Gastrocnemius medialis (tissue), 4 donors: ENCODE measurements at regions not wholly inside any gene's neighbourhood (a gene's known extent, or its start where the extent isn't known, plus 50 kb on each side); places are given as distances from the start of the nearest gene placed in this dataset.

Experiments
- ATAC-seq, 2 donors: fragments of 150-250 bp; one replicate each; pipeline ENCODE4 v1.9.1; 2016
- DNase-seq, 2 donors: peaks; one replicate each; pipeline ENCODE4 v3.0.0-alpha.2; 2019
- H3K27ac ChIP-seq, 4 donors: fragments of 200-600 bp; sonication (generic); 1 replicate in 1 of 4; 2 replicates in 3 of 4; pipeline ENCODE4 v1.5.1; 2016 to 2018; ENCODE audit warnings: mild to moderate bottlenecking in 2 of 4, moderate library complexity in 1 of 4
- H3K27me3 ChIP-seq, 3 donors: fragments of 200-600 bp; sonication (generic) in 2 of 3; 1 replicate in 1 of 3; 2 replicates in 2 of 3; pipeline versions ENCODE4 v1.5.1 to v1.6.0; 2016 to 2019; ENCODE audit warnings: mild to moderate bottlenecking in 1 of 3, moderate library complexity in 1 of 3
- H3K36me3 ChIP-seq, 2 donors: fragments of 200-600 bp; sonication (generic) in 1 of 2; one replicate each; pipeline ENCODE4 v1.5.1; 2017 to 2018
- H3K4me1 ChIP-seq, 2 donors: fragments of 200-600 bp; sonication (generic) in 1 of 2; one replicate each; pipeline ENCODE4 v1.5.1; 2016 to 2017; ENCODE audit warnings: mild to moderate bottlenecking in 2 of 2
- H3K4me3 ChIP-seq, 4 donors: fragments of 200-600 bp; sonication (generic) in 3 of 4; 1 replicate in 1 of 4; 2 replicates in 3 of 4; pipeline ENCODE4 v1.5.1; 2016 to 2019; ENCODE audit warnings: mild to moderate bottlenecking in 2 of 4
- H3K9me3 ChIP-seq, 3 donors: fragments of 200-600 bp; sonication (generic) in 2 of 3; 1 replicate in 1 of 3; 2 replicates in 2 of 3; pipeline ENCODE4 v1.5.1; 2016 to 2019
- POLR2A ChIP-seq, 2 donors: fragments of 450-650 bp; IDR thresholded peaks; one replicate each; pipeline ENCODE4 v1.6.1; 2017; ENCODE audit warnings: antibody characterized with exemption in 2 of 2, mild to moderate bottlenecking in 2 of 2, moderate library complexity in 2 of 2
- in situ Hi-C, 4 donors: fragments of 200-750 bp; cut with MboI; loops; one replicate each; pipeline versions ENCODE4 v1.15.0 to v1.8.0; 2017; ENCODE audit warnings: low sequenced_read_pairs in 4 of 4
- intact Hi-C: fragments of 100-400 bp; cut with DNase I; formaldehyde crosslinking; loops from one replicate; pipeline ENCODE4 v1.15.1; 2023; ENCODE audit warnings: low total_unique reads
- TF ChIP-seq, protein P1 (sequence below), 5 experiments: fragments of 450-650 bp in 3 of 5; fragments of 200-600 bp in 2 of 5; sonication (generic) in 2 of 5; IDR thresholded peaks in 4 of 5; conservative IDR thresholded peaks in 1 of 5; 1 replicate in 4 of 5; 2 replicates in 1 of 5; pipeline ENCODE4 v1.5.1; 2016 to 2019; ENCODE audit warnings: antibody characterized with exemption in 5 of 5, mild to moderate bottlenecking in 3 of 5, moderate library complexity in 3 of 5

DNA sequence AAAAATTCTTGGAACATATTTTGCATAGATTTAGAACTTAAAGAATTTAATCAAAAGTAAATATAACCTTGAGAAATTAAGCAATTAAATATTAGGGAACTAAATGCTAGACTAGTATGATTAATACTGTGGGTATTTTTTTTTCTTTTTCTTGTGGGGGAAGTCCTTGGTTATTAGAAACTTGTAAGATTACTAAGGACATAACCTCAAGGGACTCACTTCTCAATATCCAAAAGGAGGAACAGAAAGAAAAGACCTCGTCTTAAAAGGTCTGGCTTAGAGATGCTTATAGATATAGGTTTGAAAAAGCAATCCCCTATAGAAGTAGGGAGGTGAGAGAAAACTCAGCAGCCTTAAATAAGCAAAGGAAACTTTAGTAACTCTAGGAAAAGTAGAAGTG, 368.5 kb downstream of the INSC start:
- no peaks in the 10 kb centered on the region for H3K36me3 ChIP-seq
- H3K27ac ChIP-seq = no peak overlapping the region
- in situ Hi-C loops (no loop called here), intact Hi-C loops (no loop called here)
- H3K4me3 ChIP-seq = no peak overlapping the region
- H3K9me3 ChIP-seq = no peaks in the 10 kb centered on the region
- DNase-seq = no peak
- no peaks in the 10 kb centered on the region for H3K27me3 ChIP-seq
- TF ChIP-seq POLR2A (IDR thresholded peaks at IDR 0.05) = no peak
- TF ChIP-seq, protein P1, sequence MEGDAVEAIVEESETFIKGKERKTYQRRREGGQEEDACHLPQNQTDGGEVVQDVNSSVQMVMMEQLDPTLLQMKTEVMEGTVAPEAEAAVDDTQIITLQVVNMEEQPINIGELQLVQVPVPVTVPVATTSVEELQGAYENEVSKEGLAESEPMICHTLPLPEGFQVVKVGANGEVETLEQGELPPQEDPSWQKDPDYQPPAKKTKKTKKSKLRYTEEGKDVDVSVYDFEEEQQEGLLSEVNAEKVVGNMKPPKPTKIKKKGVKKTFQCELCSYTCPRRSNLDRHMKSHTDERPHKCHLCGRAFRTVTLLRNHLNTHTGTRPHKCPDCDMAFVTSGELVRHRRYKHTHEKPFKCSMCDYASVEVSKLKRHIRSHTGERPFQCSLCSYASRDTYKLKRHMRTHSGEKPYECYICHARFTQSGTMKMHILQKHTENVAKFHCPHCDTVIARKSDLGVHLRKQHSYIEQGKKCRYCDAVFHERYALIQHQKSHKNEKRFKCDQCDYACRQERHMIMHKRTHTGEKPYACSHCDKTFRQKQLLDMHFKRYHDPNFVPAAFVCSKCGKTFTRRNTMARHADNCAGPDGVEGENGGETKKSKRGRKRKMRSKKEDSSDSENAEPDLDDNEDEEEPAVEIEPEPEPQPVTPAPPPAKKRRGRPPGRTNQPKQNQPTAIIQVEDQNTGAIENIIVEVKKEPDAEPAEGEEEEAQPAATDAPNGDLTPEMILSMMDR (IDR thresholded peaks at IDR 0.05 in 4 of 5, conservative IDR thresholded peaks at IDR 0.05 in 1 of 5) = no peak
- ATAC-seq = no peak
- no peaks in the 10 kb centered on the region for H3K4me1 ChIP-seq

DNA sequence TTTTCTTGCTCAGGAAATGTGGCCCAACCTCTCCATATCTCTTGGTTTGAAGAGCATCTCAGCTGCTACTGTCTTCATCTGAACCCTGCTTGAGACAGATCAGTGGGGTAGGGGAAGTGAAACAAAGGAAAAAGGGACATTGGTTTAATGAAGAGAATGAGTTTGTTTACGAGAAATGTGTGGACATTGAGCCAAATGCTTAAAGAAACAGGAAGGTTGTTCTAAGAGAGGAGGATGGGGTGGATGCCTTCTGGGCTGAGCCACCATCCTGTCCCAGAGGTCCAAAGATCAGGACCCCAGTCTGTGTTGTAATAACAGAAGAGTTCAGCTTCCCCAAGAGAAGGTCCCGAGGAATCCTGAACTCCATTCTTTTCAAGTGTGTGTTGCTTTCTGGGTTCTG, 369.7 kb downstream of the INSC start:
- no peaks in the 10 kb centered on the region for H3K4me1 ChIP-seq
- ATAC-seq (no peak), DNase-seq (no peak)
- H3K36me3 ChIP-seq = no peaks in the 10 kb centered on the region
- intact Hi-C loops (no loop called here), in situ Hi-C loops (no loop called here)
- no peaks in the 10 kb centered on the region for H3K9me3 ChIP-seq
- no peak overlapping the region for H3K27ac ChIP-seq
- no peak for TF ChIP-seq POLR2A (IDR thresholded peaks at IDR 0.05)
- TF ChIP-seq, protein P1 (IDR thresholded peaks at IDR 0.05 in 4 of 5, conservative IDR thresholded peaks at IDR 0.05 in 1 of 5) = no peak
- H3K27me3 ChIP-seq = no peaks in the 10 kb centered on the region
- H3K4me3 ChIP-seq = no peak overlapping the region

DNA sequence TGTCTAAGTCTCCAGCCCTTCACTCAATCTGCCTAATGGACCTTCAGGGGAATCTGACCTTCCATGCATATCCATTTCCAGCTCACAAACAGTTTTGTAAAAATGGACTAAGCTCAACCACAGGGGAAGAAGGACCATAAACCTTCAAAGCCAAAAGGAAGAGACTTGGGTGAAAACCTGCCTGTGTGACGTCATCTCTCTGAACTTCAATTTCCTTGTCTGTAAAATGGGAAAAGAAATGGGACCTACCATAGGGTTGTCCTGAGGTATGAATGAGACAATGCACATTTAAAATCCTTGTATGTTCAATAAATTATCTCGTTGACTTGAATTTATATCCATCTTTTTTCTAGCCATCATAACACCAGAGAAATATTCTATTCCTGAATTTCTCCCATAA, 370.7 kb downstream of the INSC start:
- no peak for TF ChIP-seq POLR2A (IDR thresholded peaks at IDR 0.05)
- TF ChIP-seq, protein P1 (IDR thresholded peaks at IDR 0.05 in 4 of 5, conservative IDR thresholded peaks at IDR 0.05 in 1 of 5) = no peak
- DNase-seq (no peak), ATAC-seq (no peak)
- H3K27ac ChIP-seq = no peak overlapping the region
- H3K9me3 ChIP-seq = no peaks in the 10 kb centered on the region
- in situ Hi-C loops (no loop called here), intact Hi-C loops (no loop called here)
- no peak overlapping the region for H3K4me3 ChIP-seq
- H3K4me1 ChIP-seq = no peaks in the 10 kb centered on the region
- no peaks in the 10 kb centered on the region for H3K27me3 ChIP-seq
- no peaks in the 10 kb centered on the region for H3K36me3 ChIP-seq

DNA sequence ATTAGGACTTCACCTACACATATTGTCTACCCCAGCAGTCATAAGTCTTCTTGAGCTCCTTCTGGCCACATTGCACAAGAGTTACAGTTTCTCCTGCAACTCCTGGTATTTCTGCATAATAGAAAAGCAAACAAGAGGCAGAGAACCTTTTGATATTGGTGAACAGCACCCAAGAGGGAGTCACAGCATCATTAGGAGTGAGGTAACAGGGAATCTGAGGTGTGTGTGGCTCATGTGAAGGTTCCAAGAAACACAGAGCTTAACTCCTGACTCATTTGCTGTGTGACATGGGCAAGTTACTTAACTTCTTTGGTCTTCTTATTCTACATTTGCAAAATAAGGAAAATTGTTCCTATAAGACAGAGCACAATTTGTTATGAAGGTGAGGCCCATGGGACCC, 374.6 kb downstream of the INSC start:
- Histone ChIP-seq H3K9me3 (no peaks in the 10 kb centered on the region), H3K36me3 (no peaks in the 10 kb centered on the region), H3K27me3 (no peaks in the 10 kb centered on the region), H3K4me3 (no peak overlapping the region), H3K27ac (no peak overlapping the region), H3K4me1 (no peaks in the 10 kb centered on the region)
- in situ Hi-C loops = no loop called here
- intact Hi-C loops = no loop called here
- TF ChIP-seq POLR2A (IDR thresholded peaks at IDR 0.05) = no peak
- TF ChIP-seq, protein P1 (IDR thresholded peaks at IDR 0.05 in 4 of 5, conservative IDR thresholded peaks at IDR 0.05 in 1 of 5) = no peak
- no peak for ATAC-seq
- no peak for DNase-seq

DNA sequence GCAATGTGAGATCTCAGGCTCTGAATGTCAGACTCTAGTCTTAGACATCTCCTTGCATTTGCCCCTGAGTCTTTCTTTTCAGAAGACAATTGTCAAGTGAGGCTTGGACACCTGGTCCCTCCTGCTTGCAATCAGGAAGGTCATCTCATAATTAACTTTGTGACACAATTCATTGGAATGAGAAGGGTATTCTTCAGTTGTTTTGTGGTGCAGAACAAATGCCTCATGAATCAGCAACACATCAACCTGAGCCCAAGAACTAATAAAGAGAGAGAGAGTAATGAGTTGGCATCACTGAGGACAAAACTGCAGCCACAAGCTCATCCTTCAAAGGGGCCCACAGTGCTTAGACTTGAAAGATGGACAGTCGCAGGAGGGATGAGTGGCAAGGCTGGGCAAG, 375.8 kb downstream of the INSC start:
- Histone ChIP-seq H3K9me3 (no peaks in the 10 kb centered on the region), H3K4me1 (no peaks in the 10 kb centered on the region), H3K27ac (no peak overlapping the region), H3K36me3 (no peaks in the 10 kb centered on the region), H3K27me3 (no peaks in the 10 kb centered on the region), H3K4me3 (no peak overlapping the region)
- no peak for ATAC-seq
- no peak for TF ChIP-seq POLR2A (IDR thresholded peaks at IDR 0.05)
- TF ChIP-seq, protein P1 (IDR thresholded peaks at IDR 0.05 in 4 of 5, conservative IDR thresholded peaks at IDR 0.05 in 1 of 5) = no peak
- in situ Hi-C loops = no loop called here
- no peak for DNase-seq
- intact Hi-C loops = no loop called here
